A549 (cell line): ENCODE measurements at regions not wholly inside any gene's neighbourhood (a gene's known extent, or its start where the extent isn't known, plus 50 kb on each side); places are given as distances from the start of the nearest gene placed in this dataset.

Experiments
- BHLHE40 ChIP-seq: IDR thresholded peaks from 2 replicates; pipeline ENCODE4 v1.6.1; 2012; ENCODE audit warnings: low read depth, low read length, inconsistent platforms
- CHD4 ChIP-seq: fragments of 200-600 bp; sonication (generic); IDR thresholded peaks from 2 replicates; pipeline ENCODE4 v1.6.1; 2016; ENCODE audit warnings: antibody characterized with exemption, mild to moderate bottlenecking, borderline replicate concordance
- EP300 ChIP-seq, 2 experiments: fragments of >200 bp; sonication (Bioruptor Twin); formaldehyde crosslinking; IDR thresholded peaks; 2 replicates in 1 of 2; 3 replicates in 1 of 2; pipeline ENCODE4 v1.6.1; 2016 to 2017
- FOXS1 ChIP-seq: fragments of 250-450 bp; sonication (Bioruptor Pico); IDR thresholded peaks from 2 replicates; pipeline ENCODE4 v1.5.0; 2020; ENCODE audit warnings: mild to moderate bottlenecking, moderate library complexity
- MYC ChIP-seq: IDR thresholded peaks from 2 replicates; pipeline ENCODE4 v1.6.1; 2012; ENCODE audit warnings: mild to moderate bottlenecking, inconsistent platforms, low read length, improper control_type of control experiment, borderline replicate concordance
- NR3C1 ChIP-seq: fragments of >200 bp; sonication (Bioruptor Twin); formaldehyde crosslinking; IDR thresholded peaks from 3 replicates; pipeline ENCODE4 v1.6.1; 2017
- PHF8 ChIP-seq: fragments of 200-600 bp; sonication (generic); IDR thresholded peaks from 2 replicates; pipeline ENCODE4 v1.6.1; 2016; ENCODE audit warnings: low read depth, mild to moderate bottlenecking, antibody characterized with exemption, moderate library complexity, borderline replicate concordance
- POLR2A ChIP-seq: IDR thresholded peaks from 2 replicates; pipeline ENCODE4 v1.6.1; 2012; ENCODE audit warnings: mild to moderate bottlenecking, low read length
- SREBF2 ChIP-seq: fragments of 450-650 bp; IDR thresholded peaks from 2 replicates; pipeline ENCODE4 v1.6.1; 2014; ENCODE audit warnings: mild to moderate bottlenecking, moderate library complexity
- TF ChIP-seq, protein P1 (sequence below): fragments of >200 bp; sonication (Bioruptor Twin); formaldehyde crosslinking; IDR thresholded peaks from 3 replicates; pipeline ENCODE4 v1.5.1; 2016
- TF ChIP-seq, protein P2 (sequence below): fragments of 150-350 bp; IDR thresholded peaks from 2 replicates; pipeline ENCODE4 v1.6.1; 2014; ENCODE audit warnings: low read depth, mild to moderate bottlenecking, low read length
- TF ChIP-seq, protein P3 (sequence below): fragments of 200-600 bp; sonication (generic); IDR thresholded peaks from 2 replicates; pipeline ENCODE4 v1.6.1; 2016; ENCODE audit warnings: antibody characterized with exemption, mild to moderate bottlenecking, moderate library complexity
- TF ChIP-seq, protein P4 (sequence below): fragments of 450-650 bp; IDR thresholded peaks from 2 replicates; pipeline ENCODE4 v1.6.1; 2014; ENCODE audit warnings: antibody characterized with exemption
- TF ChIP-seq, protein P5 (sequence below): IDR thresholded peaks from 2 replicates; pipeline ENCODE4 v1.6.1; 2012

DNA sequence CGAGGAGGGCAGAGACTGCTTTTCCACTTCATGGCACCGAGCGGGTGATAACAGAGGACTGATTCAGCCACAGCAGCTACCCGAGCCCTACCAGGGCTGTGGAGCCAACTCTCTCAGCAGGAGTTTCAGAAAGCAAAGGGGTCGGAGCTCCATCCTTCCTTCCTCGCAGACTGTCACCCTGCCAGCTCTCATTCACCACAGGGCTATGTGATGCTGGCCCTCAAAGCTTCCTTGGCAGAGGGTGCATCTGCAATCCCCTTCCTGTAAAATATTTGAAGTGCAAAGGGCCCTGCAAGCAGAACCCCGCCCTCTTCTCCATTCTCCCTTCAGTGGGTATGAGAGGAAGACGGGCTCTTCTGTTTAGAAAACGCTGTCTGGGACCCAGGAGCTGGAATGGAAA is 105.3 kb upstream of the LYZL2 start:
- no peak for TF ChIP-seq CHD4
- no peak for TF ChIP-seq POLR2A
- TF ChIP-seq, protein P1, sequence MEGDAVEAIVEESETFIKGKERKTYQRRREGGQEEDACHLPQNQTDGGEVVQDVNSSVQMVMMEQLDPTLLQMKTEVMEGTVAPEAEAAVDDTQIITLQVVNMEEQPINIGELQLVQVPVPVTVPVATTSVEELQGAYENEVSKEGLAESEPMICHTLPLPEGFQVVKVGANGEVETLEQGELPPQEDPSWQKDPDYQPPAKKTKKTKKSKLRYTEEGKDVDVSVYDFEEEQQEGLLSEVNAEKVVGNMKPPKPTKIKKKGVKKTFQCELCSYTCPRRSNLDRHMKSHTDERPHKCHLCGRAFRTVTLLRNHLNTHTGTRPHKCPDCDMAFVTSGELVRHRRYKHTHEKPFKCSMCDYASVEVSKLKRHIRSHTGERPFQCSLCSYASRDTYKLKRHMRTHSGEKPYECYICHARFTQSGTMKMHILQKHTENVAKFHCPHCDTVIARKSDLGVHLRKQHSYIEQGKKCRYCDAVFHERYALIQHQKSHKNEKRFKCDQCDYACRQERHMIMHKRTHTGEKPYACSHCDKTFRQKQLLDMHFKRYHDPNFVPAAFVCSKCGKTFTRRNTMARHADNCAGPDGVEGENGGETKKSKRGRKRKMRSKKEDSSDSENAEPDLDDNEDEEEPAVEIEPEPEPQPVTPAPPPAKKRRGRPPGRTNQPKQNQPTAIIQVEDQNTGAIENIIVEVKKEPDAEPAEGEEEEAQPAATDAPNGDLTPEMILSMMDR = no peak
- TF ChIP-seq, protein P2, sequence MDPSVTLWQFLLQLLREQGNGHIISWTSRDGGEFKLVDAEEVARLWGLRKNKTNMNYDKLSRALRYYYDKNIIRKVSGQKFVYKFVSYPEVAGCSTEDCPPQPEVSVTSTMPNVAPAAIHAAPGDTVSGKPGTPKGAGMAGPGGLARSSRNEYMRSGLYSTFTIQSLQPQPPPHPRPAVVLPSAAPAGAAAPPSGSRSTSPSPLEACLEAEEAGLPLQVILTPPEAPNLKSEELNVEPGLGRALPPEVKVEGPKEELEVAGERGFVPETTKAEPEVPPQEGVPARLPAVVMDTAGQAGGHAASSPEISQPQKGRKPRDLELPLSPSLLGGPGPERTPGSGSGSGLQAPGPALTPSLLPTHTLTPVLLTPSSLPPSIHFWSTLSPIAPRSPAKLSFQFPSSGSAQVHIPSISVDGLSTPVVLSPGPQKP = no peak
- no peak for TF ChIP-seq MYC
- TF ChIP-seq, protein P3, sequence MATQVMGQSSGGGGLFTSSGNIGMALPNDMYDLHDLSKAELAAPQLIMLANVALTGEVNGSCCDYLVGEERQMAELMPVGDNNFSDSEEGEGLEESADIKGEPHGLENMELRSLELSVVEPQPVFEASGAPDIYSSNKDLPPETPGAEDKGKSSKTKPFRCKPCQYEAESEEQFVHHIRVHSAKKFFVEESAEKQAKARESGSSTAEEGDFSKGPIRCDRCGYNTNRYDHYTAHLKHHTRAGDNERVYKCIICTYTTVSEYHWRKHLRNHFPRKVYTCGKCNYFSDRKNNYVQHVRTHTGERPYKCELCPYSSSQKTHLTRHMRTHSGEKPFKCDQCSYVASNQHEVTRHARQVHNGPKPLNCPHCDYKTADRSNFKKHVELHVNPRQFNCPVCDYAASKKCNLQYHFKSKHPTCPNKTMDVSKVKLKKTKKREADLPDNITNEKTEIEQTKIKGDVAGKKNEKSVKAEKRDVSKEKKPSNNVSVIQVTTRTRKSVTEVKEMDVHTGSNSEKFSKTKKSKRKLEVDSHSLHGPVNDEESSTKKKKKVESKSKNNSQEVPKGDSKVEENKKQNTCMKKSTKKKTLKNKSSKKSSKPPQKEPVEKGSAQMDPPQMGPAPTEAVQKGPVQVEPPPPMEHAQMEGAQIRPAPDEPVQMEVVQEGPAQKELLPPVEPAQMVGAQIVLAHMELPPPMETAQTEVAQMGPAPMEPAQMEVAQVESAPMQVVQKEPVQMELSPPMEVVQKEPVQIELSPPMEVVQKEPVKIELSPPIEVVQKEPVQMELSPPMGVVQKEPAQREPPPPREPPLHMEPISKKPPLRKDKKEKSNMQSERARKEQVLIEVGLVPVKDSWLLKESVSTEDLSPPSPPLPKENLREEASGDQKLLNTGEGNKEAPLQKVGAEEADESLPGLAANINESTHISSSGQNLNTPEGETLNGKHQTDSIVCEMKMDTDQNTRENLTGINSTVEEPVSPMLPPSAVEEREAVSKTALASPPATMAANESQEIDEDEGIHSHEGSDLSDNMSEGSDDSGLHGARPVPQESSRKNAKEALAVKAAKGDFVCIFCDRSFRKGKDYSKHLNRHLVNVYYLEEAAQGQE = no peak
- TF ChIP-seq, protein P4, sequence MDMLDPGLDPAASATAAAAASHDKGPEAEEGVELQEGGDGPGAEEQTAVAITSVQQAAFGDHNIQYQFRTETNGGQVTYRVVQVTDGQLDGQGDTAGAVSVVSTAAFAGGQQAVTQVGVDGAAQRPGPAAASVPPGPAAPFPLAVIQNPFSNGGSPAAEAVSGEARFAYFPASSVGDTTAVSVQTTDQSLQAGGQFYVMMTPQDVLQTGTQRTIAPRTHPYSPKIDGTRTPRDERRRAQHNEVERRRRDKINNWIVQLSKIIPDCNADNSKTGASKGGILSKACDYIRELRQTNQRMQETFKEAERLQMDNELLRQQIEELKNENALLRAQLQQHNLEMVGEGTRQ = no peak
- TF ChIP-seq FOXS1 (CRISPR knock-in tag) = no peak
- no peak for TF ChIP-seq BHLHE40
- TF ChIP-seq, protein P5, sequence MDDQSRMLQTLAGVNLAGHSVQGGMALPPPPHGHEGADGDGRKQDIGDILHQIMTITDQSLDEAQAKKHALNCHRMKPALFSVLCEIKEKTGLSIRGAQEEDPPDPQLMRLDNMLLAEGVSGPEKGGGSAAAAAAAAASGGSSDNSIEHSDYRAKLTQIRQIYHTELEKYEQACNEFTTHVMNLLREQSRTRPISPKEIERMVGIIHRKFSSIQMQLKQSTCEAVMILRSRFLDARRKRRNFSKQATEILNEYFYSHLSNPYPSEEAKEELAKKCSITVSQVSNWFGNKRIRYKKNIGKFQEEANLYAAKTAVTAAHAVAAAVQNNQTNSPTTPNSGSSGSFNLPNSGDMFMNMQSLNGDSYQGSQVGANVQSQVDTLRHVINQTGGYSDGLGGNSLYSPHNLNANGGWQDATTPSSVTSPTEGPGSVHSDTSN = no peak
- TF ChIP-seq EP300 (IDR thresholded peaks at IDR 0.05) = no peak
- TF ChIP-seq PHF8 = no peak
- no peak for TF ChIP-seq NR3C1
- no peak for TF ChIP-seq SREBF2
